GM23338 (cell line): ENCODE measurements at regions not wholly inside any gene's neighbourhood (a gene's known extent, or its start where the extent isn't known, plus 50 kb on each side); places are given as distances from the start of the nearest gene placed in this dataset.

ENCODE experiments used
- CREB1 ChIP-seq: fragments of 250-450 bp; sonication (Bioruptor Pico); IDR thresholded peaks from 2 replicates; pipeline ENCODE4 v1.5.0; 2020; ENCODE audit warnings: low read depth, mild to moderate bottlenecking, moderate library complexity
- CTCF ChIP-seq, 2 experiments: fragments of 200-600 bp in 1 of 2; sonication (generic) in 1 of 2; conservative IDR thresholded peaks; 2 replicates each; pipeline versions ENCODE4 v1.5.1 to v1.6.1; 2016 to 2017; ENCODE audit warnings: antibody characterized with exemption in 2 of 2, low read depth in 2 of 2, mild to moderate bottlenecking in 2 of 2, moderate library complexity in 1 of 2
- ETS1 ChIP-seq: IDR thresholded peaks from 2 replicates; pipeline ENCODE4 v1.6.1; 2016; ENCODE audit warnings: antibody characterized with exemption
- EZH2 ChIP-seq: fragments of 200-600 bp; sonication (generic); IDR thresholded peaks from one replicate; pipeline ENCODE4 v1.8.0; 2017; ENCODE audit warnings: antibody characterized with exemption, mild to moderate bottlenecking, low read depth; ENCODE audit not compliant: unreplicated experiment
- EZH2phosphoT487 ChIP-seq: fragments of 200-600 bp; sonication (generic); IDR thresholded peaks from one replicate; pipeline ENCODE4 v1.8.1; 2018; ENCODE audit warnings: antibody characterized with exemption; ENCODE audit not compliant: unreplicated experiment
- JUNB ChIP-seq: IDR thresholded peaks from one replicate; pipeline ENCODE4 v1.6.1; 2016; ENCODE audit warnings: antibody characterized with exemption; ENCODE audit not compliant: unreplicated experiment
- NANOG ChIP-seq: IDR thresholded peaks from 2 replicates; pipeline ENCODE4 v1.6.1; 2016; ENCODE audit warnings: antibody characterized with exemption, borderline replicate concordance
- POLR2AphosphoS5 ChIP-seq: IDR thresholded peaks from 2 replicates; pipeline ENCODE4 v1.6.1; 2016; ENCODE audit warnings: antibody characterized with exemption, low read depth
- ZNF114 ChIP-seq: fragments of 250-450 bp; sonication (Bioruptor Pico); IDR thresholded peaks from 2 replicates; pipeline ENCODE4 v1.5.0; 2020; ENCODE audit warnings: mild to moderate bottlenecking, moderate library complexity
- ZNF331 ChIP-seq: fragments of 250-450 bp; sonication (Bioruptor Pico); IDR thresholded peaks from 2 replicates; pipeline ENCODE4 v1.5.0; 2020; ENCODE audit warnings: low read depth, mild to moderate bottlenecking, moderate library complexity
- TF ChIP-seq, protein P1 (sequence below): IDR thresholded peaks from one replicate; pipeline ENCODE4 v1.6.1; 2018; ENCODE audit warnings: antibody characterized with exemption; ENCODE audit not compliant: unreplicated experiment

DNA sequence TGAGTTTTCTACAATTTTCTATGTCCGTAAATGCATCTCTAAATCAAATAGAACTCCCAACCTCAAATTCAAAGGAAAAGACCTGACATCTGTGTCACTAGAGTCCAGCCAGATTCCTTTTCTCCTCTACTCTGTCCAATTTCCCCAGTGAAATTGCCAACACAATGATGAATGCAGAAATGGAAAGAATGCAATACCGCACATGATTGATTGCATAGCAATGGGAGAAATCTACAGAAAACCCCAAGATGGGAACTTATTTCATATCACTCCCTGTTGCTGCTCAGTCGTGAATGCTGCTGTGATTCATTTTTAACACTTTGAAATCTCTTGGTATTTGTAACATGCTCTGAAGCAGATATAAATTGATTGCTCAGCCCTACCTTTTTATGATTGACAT is 355.1 kb upstream of the TUSC1 start:
- TF ChIP-seq POLR2AphosphoS5 = no peak
- TF ChIP-seq ETS1 = no peak
- no peak for TF ChIP-seq CTCF (conservative IDR thresholded peaks at IDR 0.05; ENCODE audit: low read depth in 2 of 2)
- TF ChIP-seq, protein P1, sequence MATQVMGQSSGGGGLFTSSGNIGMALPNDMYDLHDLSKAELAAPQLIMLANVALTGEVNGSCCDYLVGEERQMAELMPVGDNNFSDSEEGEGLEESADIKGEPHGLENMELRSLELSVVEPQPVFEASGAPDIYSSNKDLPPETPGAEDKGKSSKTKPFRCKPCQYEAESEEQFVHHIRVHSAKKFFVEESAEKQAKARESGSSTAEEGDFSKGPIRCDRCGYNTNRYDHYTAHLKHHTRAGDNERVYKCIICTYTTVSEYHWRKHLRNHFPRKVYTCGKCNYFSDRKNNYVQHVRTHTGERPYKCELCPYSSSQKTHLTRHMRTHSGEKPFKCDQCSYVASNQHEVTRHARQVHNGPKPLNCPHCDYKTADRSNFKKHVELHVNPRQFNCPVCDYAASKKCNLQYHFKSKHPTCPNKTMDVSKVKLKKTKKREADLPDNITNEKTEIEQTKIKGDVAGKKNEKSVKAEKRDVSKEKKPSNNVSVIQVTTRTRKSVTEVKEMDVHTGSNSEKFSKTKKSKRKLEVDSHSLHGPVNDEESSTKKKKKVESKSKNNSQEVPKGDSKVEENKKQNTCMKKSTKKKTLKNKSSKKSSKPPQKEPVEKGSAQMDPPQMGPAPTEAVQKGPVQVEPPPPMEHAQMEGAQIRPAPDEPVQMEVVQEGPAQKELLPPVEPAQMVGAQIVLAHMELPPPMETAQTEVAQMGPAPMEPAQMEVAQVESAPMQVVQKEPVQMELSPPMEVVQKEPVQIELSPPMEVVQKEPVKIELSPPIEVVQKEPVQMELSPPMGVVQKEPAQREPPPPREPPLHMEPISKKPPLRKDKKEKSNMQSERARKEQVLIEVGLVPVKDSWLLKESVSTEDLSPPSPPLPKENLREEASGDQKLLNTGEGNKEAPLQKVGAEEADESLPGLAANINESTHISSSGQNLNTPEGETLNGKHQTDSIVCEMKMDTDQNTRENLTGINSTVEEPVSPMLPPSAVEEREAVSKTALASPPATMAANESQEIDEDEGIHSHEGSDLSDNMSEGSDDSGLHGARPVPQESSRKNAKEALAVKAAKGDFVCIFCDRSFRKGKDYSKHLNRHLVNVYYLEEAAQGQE = no peak
- TF ChIP-seq EZH2phosphoT487 = no peak
- no peak for TF ChIP-seq EZH2
- TF ChIP-seq JUNB = no peak
- no peak for TF ChIP-seq CREB1 (CRISPR knock-in tag)
- TF ChIP-seq NANOG = no peak
- TF ChIP-seq ZNF331 = no peak
- TF ChIP-seq ZNF114 (CRISPR knock-in tag) = no peak
